PFSK-1 (cell line): ENCODE measurements at regions not wholly inside any gene's neighbourhood (a gene's known extent, or its start where the extent isn't known, plus 50 kb on each side); places are given as distances from the start of the nearest gene placed in this dataset.

Experiments
- POLR2AphosphoS5 ChIP-seq: IDR thresholded peaks from 2 replicates; pipeline ENCODE4 v1.6.1; 2012; ENCODE audit warnings: low read depth, mild to moderate bottlenecking, control low read depth, low read length, moderate library complexity
- TAF1 ChIP-seq: IDR thresholded peaks from 2 replicates; pipeline ENCODE4 v1.6.1; 2012; ENCODE audit warnings: low read length, control low read depth, borderline replicate concordance; ENCODE audit not compliant: insufficient read depth

GRCh38 chr11:127713226-127713625 lies 712.7 kb upstream of the KIRREL3 start:
- no peak for TF ChIP-seq TAF1
- TF ChIP-seq POLR2AphosphoS5 = no peak
